WTC11 (cell line): ENCODE measurements at regions not wholly inside any gene's neighbourhood (a gene's known extent, or its start where the extent isn't known, plus 50 kb on each side); places are given as distances from the start of the nearest gene placed in this dataset.

ENCODE experiments used
- ATAC-seq: fragments of 200-7000 bp; cut with Tn5 transposase; 2 replicates; pipeline ENCODE4 v1.10.0; 2021; ENCODE audit warnings: mild to moderate bottlenecking, moderate library complexity
- CTCF ChIA-PET: fragments of 300-600 bp; sonication (Branson Sonifier 250); formaldehyde crosslinking; loops from one replicate; lab custom pipeline; 2021; ENCODE audit warnings: antibody characterized with exemption; lab: Charles Lee
- POLR2A ChIA-PET: fragments of 350-600 bp; sonication (Branson Sonifier 250); formaldehyde crosslinking; loops from one replicate; lab custom pipeline; 2021; ENCODE audit warnings: antibody characterized with exemption; lab: Charles Lee
- DNase-seq: peaks from one replicate; pipeline ENCODE4 v3.0.0; 2021; ENCODE audit warnings: low spot score
- H3K27ac Mint-ChIP-seq: 2 replicates; pipeline ENCODE4 v1.8.0; 2021; ENCODE audit warnings: mixed read lengths
- H3K27me3 Mint-ChIP-seq: 2 replicates; pipeline ENCODE4 v1.8.0; 2021; ENCODE audit warnings: low read depth, mild to moderate bottlenecking, moderate library complexity, mixed read lengths
- H3K36me3 Mint-ChIP-seq: 2 replicates; pipeline ENCODE4 v1.8.0; 2021; ENCODE audit warnings: mixed read lengths
- H3K4me1 Mint-ChIP-seq: 2 replicates; pipeline ENCODE4 v1.8.0; 2022; ENCODE audit warnings: mixed read lengths
- H3K4me3 Mint-ChIP-seq: 2 replicates; pipeline ENCODE4 v1.8.0; 2021; ENCODE audit warnings: mild to moderate bottlenecking, moderate library complexity, mixed read lengths
- H3K9me3 Mint-ChIP-seq: 2 replicates; pipeline ENCODE4 v1.8.0; 2021; ENCODE audit warnings: mixed read lengths
- CREB1 ChIP-seq: sonication (generic); formaldehyde crosslinking; IDR thresholded peaks from 2 replicates; pipeline ENCODE4 v1.8.0; 2023; ENCODE audit warnings: mild to moderate bottlenecking, missing genetic modification reagents
- EMX1 ChIP-seq: fragments of 250-450 bp; sonication (Bioruptor Pico); IDR thresholded peaks from 2 replicates; pipeline ENCODE4 v1.8.0; 2021; ENCODE audit warnings: mild to moderate bottlenecking
- GTF2I ChIP-seq: fragments of 250-450 bp; sonication (Bioruptor Pico); conservative IDR thresholded peaks from 2 replicates; pipeline ENCODE4 v1.4.0; 2021; ENCODE audit warnings: mild to moderate bottlenecking
- KAT7 ChIP-seq: sonication (generic); formaldehyde crosslinking; IDR thresholded peaks from 2 replicates; pipeline ENCODE4 v1.8.1; 2023; ENCODE audit warnings: missing genetic modification reagents, mild to moderate bottlenecking, borderline replicate concordance
- NFE2L1 ChIP-seq: sonication (generic); formaldehyde crosslinking; IDR thresholded peaks from 2 replicates; pipeline ENCODE4 v1.8.1; 2023; ENCODE audit warnings: missing genetic modification reagents
- NR3C1 ChIP-seq: sonication (generic); formaldehyde crosslinking; conservative IDR thresholded peaks from 2 replicates; pipeline ENCODE4 v1.8.1; 2023; ENCODE audit warnings: low read depth, mild to moderate bottlenecking, missing genetic modification reagents
- PRRX2 ChIP-seq: fragments of 250-450 bp; sonication (Bioruptor Pico); IDR thresholded peaks from 2 replicates; pipeline ENCODE4 v1.8.0; 2021; ENCODE audit warnings: mild to moderate bottlenecking
- TEAD4 ChIP-seq: sonication (generic); formaldehyde crosslinking; IDR thresholded peaks from 2 replicates; pipeline ENCODE4 v1.8.0; 2022; ENCODE audit warnings: mild to moderate bottlenecking, missing genetic modification reagents
- ZNF121 ChIP-seq: sonication (generic); formaldehyde crosslinking; IDR thresholded peaks from 2 replicates; pipeline ENCODE4 v1.8.0; 2023; ENCODE audit warnings: missing genetic modification reagents
- ZNF232 ChIP-seq: sonication (generic); formaldehyde crosslinking; IDR thresholded peaks from 2 replicates; pipeline ENCODE4 v1.8.0; 2022; ENCODE audit warnings: mild to moderate bottlenecking, missing genetic modification reagents
- ZNF263 ChIP-seq: sonication (generic); formaldehyde crosslinking; IDR thresholded peaks from 2 replicates; pipeline ENCODE4 v1.8.1; 2022; ENCODE audit warnings: low read depth, mild to moderate bottlenecking, moderate library complexity, missing genetic modification reagents
- TF ChIP-seq, protein P1 (sequence below): fragments of 250-450 bp; sonication (Bioruptor Pico); IDR thresholded peaks from 2 replicates; pipeline ENCODE4 v1.8.0; 2021; ENCODE audit warnings: mild to moderate bottlenecking
- TF ChIP-seq, protein P2 (sequence below): sonication (generic); formaldehyde crosslinking; IDR thresholded peaks from 2 replicates; pipeline ENCODE4 v1.8.0; 2022; ENCODE audit warnings: missing genetic modification reagents
- TF ChIP-seq, protein P3 (sequence below): sonication (generic); formaldehyde crosslinking; IDR thresholded peaks from 2 replicates; pipeline ENCODE4 v1.8.0; 2023; ENCODE audit warnings: mild to moderate bottlenecking, missing genetic modification reagents
- TF ChIP-seq, protein P4 (sequence below): sonication (generic); formaldehyde crosslinking; IDR thresholded peaks from 2 replicates; pipeline ENCODE4 v1.8.1; 2022; ENCODE audit warnings: missing genetic modification reagents, borderline replicate concordance
- TF ChIP-seq, protein P5 (sequence below): sonication (generic); formaldehyde crosslinking; IDR thresholded peaks from 2 replicates; pipeline ENCODE4 v1.8.1; 2023; ENCODE audit warnings: mild to moderate bottlenecking, moderate library complexity, missing genetic modification reagents
- TF ChIP-seq, protein P6 (sequence below): sonication (generic); formaldehyde crosslinking; IDR thresholded peaks from 2 replicates; pipeline ENCODE4 v1.8.1; 2023; ENCODE audit warnings: mild to moderate bottlenecking, missing genetic modification reagents, moderate library complexity
- TF ChIP-seq, protein P7 (sequence below): sonication (generic); formaldehyde crosslinking; IDR thresholded peaks from 2 replicates; pipeline ENCODE4 v1.8.1; 2022; ENCODE audit warnings: low read depth, mild to moderate bottlenecking, moderate library complexity, missing genetic modification reagents, borderline replicate concordance
- TF ChIP-seq, protein P8 (sequence below): sonication (generic); formaldehyde crosslinking; conservative IDR thresholded peaks from 2 replicates; pipeline ENCODE4 v1.8.1; 2022; ENCODE audit warnings: mild to moderate bottlenecking, missing genetic modification reagents
- TF ChIP-seq, protein P9 (sequence below): sonication (generic); formaldehyde crosslinking; IDR thresholded peaks from 2 replicates; pipeline ENCODE4 v1.8.1; 2022; ENCODE audit warnings: mild to moderate bottlenecking, missing genetic modification reagents, moderate library complexity, borderline replicate concordance

DNA sequence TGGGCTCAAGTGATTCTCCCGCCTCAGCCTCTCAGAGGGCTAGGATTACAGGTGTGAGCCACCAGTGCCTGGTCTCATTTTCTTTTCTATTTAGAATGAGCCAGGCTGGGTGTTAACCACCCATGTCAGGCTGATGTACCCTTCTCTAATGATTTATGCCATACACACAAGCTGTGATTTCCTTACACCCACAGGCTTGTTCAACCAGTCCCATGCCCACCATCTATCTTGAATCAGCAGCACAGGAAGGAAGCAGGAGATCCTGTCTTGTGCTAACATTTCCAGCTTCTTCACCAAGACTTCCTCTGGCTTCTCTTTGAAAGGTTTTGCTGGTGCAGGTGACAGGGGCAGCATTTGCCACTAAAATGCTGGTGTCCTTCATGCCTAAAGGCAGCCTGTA is 176.4 kb downstream of the GATA3 start:
- CTCF ChIA-PET: no interaction called here
- Mint-ChIP-seq H3K27ac (no peak overlapping the region), H3K36me3 (no peaks in the 10 kb centered on the region)
- TF ChIP-seq TEAD4 (CRISPR knock-in tag) (no peak), PRRX2 (CRISPR knock-in tag) (no peak), GTF2I (CRISPR knock-in tag) (no peak), KAT7 (no peak), EMX1 (CRISPR knock-in tag) (no peak), ZNF121 (no peak), NR3C1 (CRISPR knock-in tag) (no peak), CREB1 (CRISPR knock-in tag) (no peak), NFE2L1 (CRISPR knock-in tag) (no peak), ZNF232 (CRISPR knock-in tag) (no peak), ZNF263 (CRISPR knock-in tag) (no peak)
- TF ChIP-seq, protein P1, sequence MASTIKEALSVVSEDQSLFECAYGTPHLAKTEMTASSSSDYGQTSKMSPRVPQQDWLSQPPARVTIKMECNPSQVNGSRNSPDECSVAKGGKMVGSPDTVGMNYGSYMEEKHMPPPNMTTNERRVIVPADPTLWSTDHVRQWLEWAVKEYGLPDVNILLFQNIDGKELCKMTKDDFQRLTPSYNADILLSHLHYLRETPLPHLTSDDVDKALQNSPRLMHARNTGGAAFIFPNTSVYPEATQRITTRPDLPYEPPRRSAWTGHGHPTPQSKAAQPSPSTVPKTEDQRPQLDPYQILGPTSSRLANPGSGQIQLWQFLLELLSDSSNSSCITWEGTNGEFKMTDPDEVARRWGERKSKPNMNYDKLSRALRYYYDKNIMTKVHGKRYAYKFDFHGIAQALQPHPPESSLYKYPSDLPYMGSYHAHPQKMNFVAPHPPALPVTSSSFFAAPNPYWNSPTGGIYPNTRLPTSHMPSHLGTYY (CRISPR knock-in tag): no peak
- TF ChIP-seq, protein P2, sequence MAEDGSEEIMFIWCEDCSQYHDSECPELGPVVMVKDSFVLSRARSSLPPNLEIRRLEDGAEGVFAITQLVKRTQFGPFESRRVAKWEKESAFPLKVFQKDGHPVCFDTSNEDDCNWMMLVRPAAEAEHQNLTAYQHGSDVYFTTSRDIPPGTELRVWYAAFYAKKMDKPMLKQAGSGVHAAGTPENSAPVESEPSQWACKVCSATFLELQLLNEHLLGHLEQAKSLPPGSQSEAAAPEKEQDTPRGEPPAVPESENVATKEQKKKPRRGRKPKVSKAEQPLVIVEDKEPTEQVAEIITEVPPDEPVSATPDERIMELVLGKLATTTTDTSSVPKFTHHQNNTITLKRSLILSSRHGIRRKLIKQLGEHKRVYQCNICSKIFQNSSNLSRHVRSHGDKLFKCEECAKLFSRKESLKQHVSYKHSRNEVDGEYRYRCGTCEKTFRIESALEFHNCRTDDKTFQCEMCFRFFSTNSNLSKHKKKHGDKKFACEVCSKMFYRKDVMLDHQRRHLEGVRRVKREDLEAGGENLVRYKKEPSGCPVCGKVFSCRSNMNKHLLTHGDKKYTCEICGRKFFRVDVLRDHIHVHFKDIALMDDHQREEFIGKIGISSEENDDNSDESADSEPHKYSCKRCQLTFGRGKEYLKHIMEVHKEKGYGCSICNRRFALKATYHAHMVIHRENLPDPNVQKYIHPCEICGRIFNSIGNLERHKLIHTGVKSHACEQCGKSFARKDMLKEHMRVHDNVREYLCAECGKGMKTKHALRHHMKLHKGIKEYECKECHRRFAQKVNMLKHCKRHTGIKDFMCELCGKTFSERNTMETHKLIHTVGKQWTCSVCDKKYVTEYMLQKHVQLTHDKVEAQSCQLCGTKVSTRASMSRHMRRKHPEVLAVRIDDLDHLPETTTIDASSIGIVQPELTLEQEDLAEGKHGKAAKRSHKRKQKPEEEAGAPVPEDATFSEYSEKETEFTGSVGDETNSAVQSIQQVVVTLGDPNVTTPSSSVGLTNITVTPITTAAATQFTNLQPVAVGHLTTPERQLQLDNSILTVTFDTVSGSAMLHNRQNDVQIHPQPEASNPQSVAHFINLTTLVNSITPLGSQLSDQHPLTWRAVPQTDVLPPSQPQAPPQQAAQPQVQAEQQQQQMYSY (CRISPR knock-in tag): no peak
- TF ChIP-seq, protein P3, sequence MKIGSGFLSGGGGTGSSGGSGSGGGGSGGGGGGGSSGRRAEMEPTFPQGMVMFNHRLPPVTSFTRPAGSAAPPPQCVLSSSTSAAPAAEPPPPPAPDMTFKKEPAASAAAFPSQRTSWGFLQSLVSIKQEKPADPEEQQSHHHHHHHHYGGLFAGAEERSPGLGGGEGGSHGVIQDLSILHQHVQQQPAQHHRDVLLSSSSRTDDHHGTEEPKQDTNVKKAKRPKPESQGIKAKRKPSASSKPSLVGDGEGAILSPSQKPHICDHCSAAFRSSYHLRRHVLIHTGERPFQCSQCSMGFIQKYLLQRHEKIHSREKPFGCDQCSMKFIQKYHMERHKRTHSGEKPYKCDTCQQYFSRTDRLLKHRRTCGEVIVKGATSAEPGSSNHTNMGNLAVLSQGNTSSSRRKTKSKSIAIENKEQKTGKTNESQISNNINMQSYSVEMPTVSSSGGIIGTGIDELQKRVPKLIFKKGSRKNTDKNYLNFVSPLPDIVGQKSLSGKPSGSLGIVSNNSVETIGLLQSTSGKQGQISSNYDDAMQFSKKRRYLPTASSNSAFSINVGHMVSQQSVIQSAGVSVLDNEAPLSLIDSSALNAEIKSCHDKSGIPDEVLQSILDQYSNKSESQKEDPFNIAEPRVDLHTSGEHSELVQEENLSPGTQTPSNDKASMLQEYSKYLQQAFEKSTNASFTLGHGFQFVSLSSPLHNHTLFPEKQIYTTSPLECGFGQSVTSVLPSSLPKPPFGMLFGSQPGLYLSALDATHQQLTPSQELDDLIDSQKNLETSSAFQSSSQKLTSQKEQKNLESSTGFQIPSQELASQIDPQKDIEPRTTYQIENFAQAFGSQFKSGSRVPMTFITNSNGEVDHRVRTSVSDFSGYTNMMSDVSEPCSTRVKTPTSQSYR: no peak
- TF ChIP-seq, protein P4, sequence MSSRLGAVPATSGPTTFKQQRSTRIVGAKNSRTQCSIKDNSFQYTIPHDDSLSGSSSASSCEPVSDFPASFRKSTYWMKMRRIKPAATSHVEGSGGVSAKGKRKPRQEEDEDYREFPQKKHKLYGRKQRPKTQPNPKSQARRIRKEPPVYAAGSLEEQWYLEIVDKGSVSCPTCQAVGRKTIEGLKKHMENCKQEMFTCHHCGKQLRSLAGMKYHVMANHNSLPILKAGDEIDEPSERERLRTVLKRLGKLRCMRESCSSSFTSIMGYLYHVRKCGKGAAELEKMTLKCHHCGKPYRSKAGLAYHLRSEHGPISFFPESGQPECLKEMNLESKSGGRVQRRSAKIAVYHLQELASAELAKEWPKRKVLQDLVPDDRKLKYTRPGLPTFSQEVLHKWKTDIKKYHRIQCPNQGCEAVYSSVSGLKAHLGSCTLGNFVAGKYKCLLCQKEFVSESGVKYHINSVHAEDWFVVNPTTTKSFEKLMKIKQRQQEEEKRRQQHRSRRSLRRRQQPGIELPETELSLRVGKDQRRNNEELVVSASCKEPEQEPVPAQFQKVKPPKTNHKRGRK: no peak
- TF ChIP-seq, protein P5, sequence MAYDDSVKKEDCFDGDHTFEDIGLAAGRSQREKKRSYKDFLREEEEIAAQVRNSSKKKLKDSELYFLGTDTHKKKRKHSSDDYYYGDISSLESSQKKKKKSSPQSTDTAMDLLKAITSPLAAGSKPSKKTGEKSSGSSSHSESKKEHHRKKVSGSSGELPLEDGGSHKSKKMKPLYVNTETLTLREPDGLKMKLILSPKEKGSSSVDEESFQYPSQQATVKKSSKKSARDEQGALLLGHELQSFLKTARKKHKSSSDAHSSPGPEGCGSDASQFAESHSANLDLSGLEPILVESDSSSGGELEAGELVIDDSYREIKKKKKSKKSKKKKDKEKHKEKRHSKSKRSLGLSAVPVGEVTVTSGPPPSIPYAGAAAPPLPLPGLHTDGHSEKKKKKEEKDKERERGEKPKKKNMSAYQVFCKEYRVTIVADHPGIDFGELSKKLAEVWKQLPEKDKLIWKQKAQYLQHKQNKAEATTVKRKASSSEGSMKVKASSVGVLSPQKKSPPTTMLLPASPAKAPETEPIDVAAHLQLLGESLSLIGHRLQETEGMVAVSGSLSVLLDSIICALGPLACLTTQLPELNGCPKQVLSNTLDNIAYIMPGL (CRISPR knock-in tag): no peak
- TF ChIP-seq, protein P6, sequence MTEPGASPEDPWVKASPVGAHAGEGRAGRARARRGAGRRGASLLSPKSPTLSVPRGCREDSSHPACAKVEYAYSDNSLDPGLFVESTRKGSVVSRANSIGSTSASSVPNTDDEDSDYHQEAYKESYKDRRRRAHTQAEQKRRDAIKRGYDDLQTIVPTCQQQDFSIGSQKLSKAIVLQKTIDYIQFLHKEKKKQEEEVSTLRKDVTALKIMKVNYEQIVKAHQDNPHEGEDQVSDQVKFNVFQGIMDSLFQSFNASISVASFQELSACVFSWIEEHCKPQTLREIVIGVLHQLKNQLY (CRISPR knock-in tag): no peak
- TF ChIP-seq, protein P7, sequence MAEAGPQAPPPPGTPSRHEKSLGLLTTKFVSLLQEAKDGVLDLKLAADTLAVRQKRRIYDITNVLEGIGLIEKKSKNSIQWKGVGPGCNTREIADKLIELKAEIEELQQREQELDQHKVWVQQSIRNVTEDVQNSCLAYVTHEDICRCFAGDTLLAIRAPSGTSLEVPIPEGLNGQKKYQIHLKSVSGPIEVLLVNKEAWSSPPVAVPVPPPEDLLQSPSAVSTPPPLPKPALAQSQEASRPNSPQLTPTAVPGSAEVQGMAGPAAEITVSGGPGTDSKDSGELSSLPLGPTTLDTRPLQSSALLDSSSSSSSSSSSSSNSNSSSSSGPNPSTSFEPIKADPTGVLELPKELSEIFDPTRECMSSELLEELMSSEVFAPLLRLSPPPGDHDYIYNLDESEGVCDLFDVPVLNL (CRISPR knock-in tag): no peak
- TF ChIP-seq, protein P8, sequence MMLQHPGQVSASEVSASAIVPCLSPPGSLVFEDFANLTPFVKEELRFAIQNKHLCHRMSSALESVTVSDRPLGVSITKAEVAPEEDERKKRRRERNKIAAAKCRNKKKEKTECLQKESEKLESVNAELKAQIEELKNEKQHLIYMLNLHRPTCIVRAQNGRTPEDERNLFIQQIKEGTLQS (CRISPR knock-in tag): no peak
- TF ChIP-seq, protein P9, sequence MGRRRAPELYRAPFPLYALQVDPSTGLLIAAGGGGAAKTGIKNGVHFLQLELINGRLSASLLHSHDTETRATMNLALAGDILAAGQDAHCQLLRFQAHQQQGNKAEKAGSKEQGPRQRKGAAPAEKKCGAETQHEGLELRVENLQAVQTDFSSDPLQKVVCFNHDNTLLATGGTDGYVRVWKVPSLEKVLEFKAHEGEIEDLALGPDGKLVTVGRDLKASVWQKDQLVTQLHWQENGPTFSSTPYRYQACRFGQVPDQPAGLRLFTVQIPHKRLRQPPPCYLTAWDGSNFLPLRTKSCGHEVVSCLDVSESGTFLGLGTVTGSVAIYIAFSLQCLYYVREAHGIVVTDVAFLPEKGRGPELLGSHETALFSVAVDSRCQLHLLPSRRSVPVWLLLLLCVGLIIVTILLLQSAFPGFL (CRISPR knock-in tag): no peak
- TF ChIP-seq, all 79 proteins: peak for 0
- POLR2A ChIA-PET: no interaction called here
- no peak for DNase-seq
- no peaks in the 10 kb centered on the region for H3K9me3 Mint-ChIP-seq
- no peak overlapping the region for H3K4me3 Mint-ChIP-seq
- no peaks in the 10 kb centered on the region; the same call in 1 of the 2 replicates for H3K27me3 Mint-ChIP-seq
- ATAC-seq: no peak
- no peaks in the 10 kb centered on the region for H3K4me1 Mint-ChIP-seq
